CD1c-positive myeloid dendritic cell (primary cell): ENCODE measurements at regions not wholly inside any gene's neighbourhood (a gene's known extent, or its start where the extent isn't known, plus 50 kb on each side); places are given as distances from the start of the nearest gene placed in this dataset.

Experiments
- DNase-seq: peaks from one replicate; pipeline ENCODE4 v3.0.0-alpha.2; 2016; ENCODE audit errors: extremely low spot score

GRCh38 chr6:45741437-45742171 is 274.1 kb downstream of the CLIC5 start:
- peak; percentile 68 for DNase-seq

- no peak for DNase-seq
Measured at GRCh38 chr6:45739058-45739457, 276.6 kb downstream of the CLIC5 start.

- no peak for DNase-seq
Measured at GRCh38 chr6:45738057-45738455, 277.6 kb downstream of the CLIC5 start.

GRCh38 chr6:45737331-45738056 is 278.2 kb downstream of the CLIC5 start:
- DNase-seq = peak; percentile 15

GRCh38 chr6:45736134-45736533 is 279.5 kb downstream of the CLIC5 start:
- no peak for DNase-seq

- no peak for DNase-seq
Measured at GRCh38 chr6:45732731-45733130, 282.9 kb downstream of the CLIC5 start.

GRCh38 chr6:45730232-45730631 is 285.4 kb downstream of the CLIC5 start:
- no peak for DNase-seq

- DNase-seq = no peak
Measured at GRCh38 chr6:45728674-45729073, 287.0 kb downstream of the CLIC5 start.

- DNase-seq = no peak
Measured at GRCh38 chr6:45727819-45728449, 287.7 kb downstream of the CLIC5 start.

GRCh38 chr6:45727228-45727627 is 288.4 kb downstream of the CLIC5 start:
- no peak for DNase-seq

GRCh38 chr6:45726444-45726843 is 289.2 kb downstream of the CLIC5 start:
- no peak for DNase-seq

- no peak for DNase-seq
Measured at GRCh38 chr6:45724511-45724910, 291.1 kb downstream of the CLIC5 start.

GRCh38 chr6:45724027-45724426 is 291.6 kb downstream of the CLIC5 start:
- DNase-seq = no peak

- no peak for DNase-seq
Measured at GRCh38 chr6:45722876-45723275, 292.8 kb downstream of the CLIC5 start.

GRCh38 chr6:45721665-45722064 is 294.0 kb downstream of the CLIC5 start:
- no peak for DNase-seq

- no peak for DNase-seq
Measured at GRCh38 chr6:45718871-45719270, 296.8 kb downstream of the CLIC5 start.

- DNase-seq = no peak
Measured at GRCh38 chr6:45718131-45718530, 297.5 kb downstream of the CLIC5 start.

GRCh38 chr6:45717715-45718114 is 297.9 kb downstream of the CLIC5 start:
- no peak for DNase-seq

- DNase-seq = no peak
Measured at GRCh38 chr6:45717027-45717426, 298.6 kb downstream of the CLIC5 start.

GRCh38 chr6:45715508-45715803 is 300.2 kb downstream of the CLIC5 start:
- no peak for DNase-seq

GRCh38 chr6:45714741-45715507 is 300.7 kb downstream of the CLIC5 start:
- DNase-seq = peak; percentile 81

GRCh38 chr6:45714006-45714730 is 301.5 kb downstream of the CLIC5 start:
- no peak for DNase-seq
